Duodenal mucosa (tissue), 2 donors: ENCODE measurements at regions not wholly inside any gene's neighbourhood (a gene's known extent, or its start where the extent isn't known, plus 50 kb on each side); places are given as distances from the start of the nearest gene placed in this dataset.

Experiments
- H3K27ac ChIP-seq: one replicate; pipeline ENCODE4 v1.7.0; 2013; ENCODE audit warnings: low read depth, low read length
- H3K27me3 ChIP-seq, 2 donors: one replicate each; pipeline ENCODE4 v1.7.0; 2013; ENCODE audit warnings: low read length in 2 of 2, control low read depth in 1 of 2; ENCODE audit not compliant: insufficient read depth in 2 of 2, control insufficient read depth in 1 of 2
- H3K36me3 ChIP-seq, 2 donors: one replicate each; pipeline ENCODE4 v1.7.0; 2013; ENCODE audit warnings: low read length in 2 of 2, control low read depth in 1 of 2; ENCODE audit not compliant: insufficient read depth in 2 of 2, control insufficient read depth in 1 of 2
- H3K4me1 ChIP-seq, 2 donors: one replicate each; pipeline ENCODE4 v1.7.0; 2013; ENCODE audit warnings: low read length in 2 of 2, control low read depth in 1 of 2; ENCODE audit not compliant: insufficient read depth in 2 of 2, control insufficient read depth in 1 of 2
- H3K4me3 ChIP-seq, 2 donors: one replicate each; pipeline ENCODE4 v1.7.0; 2013; ENCODE audit warnings: low read length in 2 of 2, low read depth in 1 of 2
- H3K9ac ChIP-seq, 2 donors: one replicate each; pipeline ENCODE4 v1.7.0; 2013; ENCODE audit warnings: low read length in 2 of 2, low read depth in 1 of 2
- H3K9me3 ChIP-seq, 2 donors: one replicate each; pipeline ENCODE4 v1.7.0; 2013; ENCODE audit warnings: low read length in 2 of 2, control low read depth in 1 of 2; ENCODE audit not compliant: control insufficient read depth in 1 of 2

- Histone ChIP-seq H3K4me3 (no peak overlapping the region), H3K9me3 (no peaks in the 10 kb centered on the region), H3K4me1 (no peaks in the 10 kb centered on the region), H3K36me3 (no peaks in the 10 kb centered on the region), H3K27ac (no peak overlapping the region), H3K27me3 (no peaks in the 10 kb centered on the region), H3K9ac (no peak overlapping the region)
Measured at GRCh38 chr3:145721815-145722214, 439.2 kb downstream of the PLOD2 start.

- Histone ChIP-seq H3K9ac (no peak overlapping the region), H3K27ac (no peak overlapping the region), H3K36me3 (no peaks in the 10 kb centered on the region), H3K27me3 (no peaks in the 10 kb centered on the region), H3K9me3 (no peaks in the 10 kb centered on the region), H3K4me3 (no peak overlapping the region), H3K4me1 (no peaks in the 10 kb centered on the region)
Measured at GRCh38 chr3:145727476-145727875, 433.5 kb downstream of the PLOD2 start.

- H3K27ac ChIP-seq: no peak overlapping the region
- H3K4me3 ChIP-seq: no peak overlapping the region
- H3K4me1 ChIP-seq: no peaks in the 10 kb centered on the region
- no peaks in the 10 kb centered on the region for H3K36me3 ChIP-seq
- no peak overlapping the region for H3K9ac ChIP-seq
- H3K27me3 ChIP-seq: no peaks in the 10 kb centered on the region
- no peaks in the 10 kb centered on the region for H3K9me3 ChIP-seq
Measured at GRCh38 chr3:145735631-145736030, 425.4 kb downstream of the PLOD2 start.

- no peak overlapping the region for H3K4me3 ChIP-seq
- H3K9me3 ChIP-seq: no peaks in the 10 kb centered on the region
Measured at GRCh38 chr3:145737952-145738351, 423.0 kb downstream of the PLOD2 start.

GRCh38 chr3:145739926-145740325 lies 421.1 kb downstream of the PLOD2 start:
- H3K9me3 ChIP-seq: no peaks in the 10 kb centered on the region
- no peak overlapping the region for H3K27ac ChIP-seq
- no peaks in the 10 kb centered on the region for H3K36me3 ChIP-seq

More at GRCh38 chr3:145737952-145738351, 423.0 kb downstream of the PLOD2 start:
- Histone ChIP-seq H3K27ac (no peak overlapping the region), H3K9ac (no peak overlapping the region), H3K4me1 (no peaks in the 10 kb centered on the region), H3K27me3 (no peaks in the 10 kb centered on the region), H3K36me3 (no peaks in the 10 kb centered on the region)

GRCh38 chr3:145750657-145751056 lies 410.3 kb downstream of the PLOD2 start:
- no peaks in the 10 kb centered on the region for H3K9me3 ChIP-seq
- no peak overlapping the region for H3K9ac ChIP-seq
- no peak overlapping the region for H3K27ac ChIP-seq
- no peak overlapping the region for H3K4me3 ChIP-seq
- no peaks in the 10 kb centered on the region for H3K4me1 ChIP-seq
- H3K36me3 ChIP-seq: no peaks in the 10 kb centered on the region
- H3K27me3 ChIP-seq: no peaks in the 10 kb centered on the region

More at GRCh38 chr3:145739926-145740325, 421.1 kb downstream of the PLOD2 start:
- H3K4me3 ChIP-seq: no peak overlapping the region
- H3K4me1 ChIP-seq: no peaks in the 10 kb centered on the region
- no peaks in the 10 kb centered on the region for H3K27me3 ChIP-seq
- H3K9ac ChIP-seq: no peak overlapping the region

GRCh38 chr3:145752576-145752975 lies 408.4 kb downstream of the PLOD2 start:
- H3K9me3 ChIP-seq: no peaks in the 10 kb centered on the region
- no peaks in the 10 kb centered on the region for H3K27me3 ChIP-seq
- H3K4me1 ChIP-seq: no peaks in the 10 kb centered on the region
- H3K27ac ChIP-seq: no peak overlapping the region
- no peak overlapping the region for H3K4me3 ChIP-seq
- no peaks in the 10 kb centered on the region for H3K36me3 ChIP-seq
- H3K9ac ChIP-seq: no peak overlapping the region

GRCh38 chr3:145754605-145755289 lies 406.2 kb downstream of the PLOD2 start:
- Histone ChIP-seq H3K27ac (no peak overlapping the region), H3K9me3 (no peaks in the 10 kb centered on the region), H3K9ac (no peak overlapping the region)

GRCh38 chr3:145760036-145760435 lies 400.9 kb downstream of the PLOD2 start:
- Histone ChIP-seq H3K9ac (no peak overlapping the region), H3K36me3 (no peaks in the 10 kb centered on the region), H3K4me1 (no peaks in the 10 kb centered on the region), H3K9me3 (no peaks in the 10 kb centered on the region), H3K27me3 (no peaks in the 10 kb centered on the region), H3K27ac (no peak overlapping the region), H3K4me3 (no peak overlapping the region)

More at GRCh38 chr3:145754605-145755289, 406.2 kb downstream of the PLOD2 start:
- Histone ChIP-seq H3K4me3 (no peak overlapping the region), H3K4me1 (no peaks in the 10 kb centered on the region), H3K36me3 (no peaks in the 10 kb centered on the region), H3K27me3 (no peaks in the 10 kb centered on the region)

GRCh38 chr3:145767909-145768308 lies 393.1 kb downstream of the PLOD2 start:
- Histone ChIP-seq H3K4me1 (no peaks in the 10 kb centered on the region), H3K27ac (no peak overlapping the region), H3K36me3 (no peaks in the 10 kb centered on the region), H3K27me3 (no peaks in the 10 kb centered on the region), H3K9me3 (no peaks in the 10 kb centered on the region), H3K9ac (no peak overlapping the region), H3K4me3 (no peak overlapping the region)
